Forelimb muscle (tissue), 1 donor: ENCODE measurements at regions not wholly inside any gene's neighbourhood (a gene's known extent, or its start where the extent isn't known, plus 50 kb on each side); places are given as distances from the start of the nearest gene placed in this dataset.
"Not testable (repeated sequence)": the region's sequence is repeated elsewhere in the genome, so short reads cannot be mapped to it uniquely, and the experiment has no call there.

Experiments
- DNase-seq: peaks from one replicate; pipeline ENCODE4 v3.0.0-alpha.2; 2013; ENCODE audit warnings: low read depth

DNA sequence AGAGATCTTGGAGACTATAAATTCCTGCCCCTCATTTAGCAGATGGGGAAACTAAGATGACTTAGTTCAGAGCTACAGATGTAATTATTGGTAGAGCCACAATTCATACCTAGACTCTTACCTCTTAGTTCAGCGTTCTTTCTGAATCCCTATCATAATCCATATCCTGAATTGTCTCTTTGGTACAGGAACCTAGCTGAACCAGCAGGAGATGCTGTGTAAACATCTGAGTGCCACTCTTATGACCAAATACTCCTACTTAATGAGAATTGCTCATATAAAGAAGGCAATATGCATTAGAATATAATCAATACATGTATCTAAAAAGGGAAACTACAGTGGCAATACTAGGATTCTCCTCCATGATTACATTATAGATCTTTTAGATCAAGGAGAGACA lies 459.0 kb downstream of the SIPA1L2 start:
- DNase-seq, result no peak

DNA sequence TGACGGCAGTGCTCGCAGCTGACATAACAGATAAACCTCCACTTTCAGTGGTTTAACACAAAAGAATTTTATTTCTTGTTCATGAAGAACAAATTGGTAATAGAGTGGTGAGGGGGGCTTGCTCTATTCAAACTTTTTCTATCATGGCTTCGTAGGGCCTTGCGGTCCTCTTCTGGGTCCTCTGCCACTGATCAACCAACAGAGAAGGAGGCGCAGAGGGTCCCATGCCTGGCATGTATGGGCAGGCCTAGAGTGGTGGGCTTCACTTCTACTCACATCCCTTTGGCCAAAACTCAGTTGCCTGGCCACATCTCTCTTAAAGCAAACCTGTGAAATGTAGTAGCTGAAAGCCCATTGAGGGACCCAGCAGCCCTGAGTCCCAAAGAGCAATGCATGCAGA lies 460.5 kb downstream of the SIPA1L2 start:
- DNase-seq, result no peak

DNA sequence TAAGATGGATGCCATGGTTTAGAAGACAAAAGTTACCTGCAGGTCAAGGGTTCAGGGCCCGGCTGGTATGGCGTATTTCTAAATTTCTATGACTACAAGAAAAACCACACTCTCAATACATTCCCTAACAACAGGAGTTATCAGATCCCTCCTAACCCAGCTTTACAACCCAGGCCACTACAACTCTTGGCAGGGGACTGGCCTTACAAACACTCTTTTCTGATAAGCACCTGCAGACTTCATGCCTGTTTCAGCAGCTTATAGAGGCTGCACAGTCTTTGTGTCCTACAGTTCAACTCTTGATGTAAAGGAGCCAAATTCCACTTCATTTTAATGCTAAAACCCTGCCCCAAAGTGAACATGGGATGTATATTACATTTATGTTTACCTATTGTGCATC lies 461.4 kb downstream of the SIPA1L2 start:
- no peak for DNase-seq

DNA sequence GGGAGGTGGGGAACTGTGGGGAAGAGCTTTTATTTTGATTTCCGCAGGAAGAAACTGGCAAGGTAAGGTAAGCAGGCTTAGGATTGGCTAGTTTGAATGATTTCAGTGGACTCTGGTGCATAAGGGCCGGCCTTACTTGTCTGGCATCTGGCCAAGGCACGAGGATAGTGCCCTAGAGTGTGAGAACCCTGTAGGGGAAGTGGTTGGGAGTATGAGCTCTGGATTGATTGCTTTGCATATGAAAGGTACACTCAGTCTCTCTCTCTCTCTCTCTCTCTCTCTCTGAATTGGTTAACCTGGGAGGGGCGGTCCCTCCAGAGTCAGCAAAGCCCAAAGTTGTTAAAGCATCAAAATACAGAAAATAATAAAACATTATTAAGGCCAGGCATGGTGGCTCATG lies 463.0 kb downstream of the SIPA1L2 start:
- no peak for DNase-seq

DNA sequence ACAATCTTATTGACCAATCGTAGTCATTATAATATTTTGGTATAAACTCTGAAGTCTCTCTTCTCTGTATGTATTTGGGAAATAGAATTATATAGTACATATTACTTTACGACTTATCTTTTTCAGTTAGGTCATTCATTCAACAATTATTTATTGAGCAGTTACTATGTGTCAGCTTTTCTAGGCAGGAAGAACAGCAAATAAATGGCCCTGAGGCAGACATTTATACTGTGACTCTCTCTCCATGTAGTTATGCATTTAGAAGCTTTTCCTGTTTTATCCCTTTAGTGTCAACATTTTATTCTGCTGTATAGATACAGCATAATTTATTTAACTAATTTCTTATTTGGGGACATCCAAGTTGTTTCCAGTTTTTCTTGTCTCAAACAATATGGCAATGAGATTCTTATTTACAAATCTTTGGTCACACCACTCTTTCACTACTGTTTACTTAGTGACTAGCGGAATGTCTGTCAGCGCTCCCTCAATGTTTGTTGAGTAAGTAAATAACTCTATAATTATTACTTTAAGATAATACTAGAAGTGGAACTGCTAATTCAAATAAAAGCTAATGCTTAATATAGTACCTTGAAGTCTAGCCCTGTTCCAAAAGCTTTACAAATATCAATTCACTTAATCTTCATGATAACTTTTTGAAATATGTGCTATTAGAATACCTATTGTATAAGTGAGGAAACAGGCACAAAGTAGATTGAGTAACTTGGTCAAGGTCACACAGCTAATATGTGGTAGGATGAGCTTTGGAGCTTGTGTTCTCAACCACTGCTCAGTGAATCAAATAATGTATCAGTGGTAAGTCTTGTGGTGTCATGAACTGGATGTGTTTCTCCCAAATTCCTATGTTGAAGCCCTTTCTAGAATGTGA lies 465.6 kb downstream of the SIPA1L2 start:
- no peak for DNase-seq

DNA sequence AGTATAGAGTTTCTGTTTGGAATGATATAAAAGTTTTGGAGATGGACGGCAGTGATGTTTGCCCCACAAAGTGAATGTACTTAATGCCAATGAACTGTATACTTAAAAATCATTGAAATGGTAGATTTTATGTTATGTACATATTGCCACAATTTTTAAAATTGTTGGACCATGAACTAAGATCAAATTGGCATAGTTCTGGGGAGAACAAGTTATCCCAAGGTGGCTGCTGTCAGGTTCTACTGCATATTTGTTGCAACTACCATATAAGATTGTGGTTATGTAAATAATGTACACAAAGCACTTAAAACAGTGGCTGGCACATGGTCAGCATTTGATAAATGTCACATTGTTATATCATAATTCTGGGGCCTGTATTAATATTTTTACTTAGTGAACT lies 466.4 kb downstream of the SIPA1L2 start:
- no peak for DNase-seq

DNA sequence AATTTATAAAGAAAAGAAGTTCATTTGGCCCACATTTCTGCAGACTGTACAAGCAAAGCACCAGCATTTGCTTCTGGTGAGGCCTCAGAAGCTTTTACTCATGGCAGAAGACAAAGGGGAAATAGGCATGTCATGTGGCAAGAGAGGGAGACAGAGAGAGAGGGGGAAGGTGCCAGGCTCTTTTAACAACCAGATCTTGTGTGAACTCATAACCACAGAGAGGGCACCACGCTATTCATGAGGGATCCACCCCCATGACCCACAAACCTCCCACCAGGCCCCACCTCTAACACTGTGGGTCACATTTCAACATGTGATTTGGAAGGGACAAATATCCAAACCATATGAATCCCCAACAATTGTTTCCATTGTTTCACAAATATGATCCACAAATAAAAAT lies 467.9 kb downstream of the SIPA1L2 start:
- no peak for DNase-seq

DNA sequence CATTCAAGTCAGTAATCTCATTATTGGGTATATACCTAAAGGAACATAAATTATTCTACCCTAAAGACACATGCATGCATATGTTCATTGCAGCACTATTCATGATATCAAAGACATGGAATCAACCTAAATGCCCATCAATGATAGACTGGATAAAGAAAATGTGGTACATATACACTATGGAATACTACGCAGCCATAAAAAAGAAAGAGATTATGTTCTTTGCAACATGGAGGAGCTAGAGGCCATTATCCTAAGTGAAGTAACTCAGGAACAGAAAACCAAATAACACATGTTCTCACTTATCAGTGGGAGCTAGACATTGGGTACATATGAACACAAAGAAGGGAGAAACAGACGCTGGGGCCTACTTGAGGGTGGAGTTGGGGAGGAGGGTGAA lies 471.4 kb downstream of the SIPA1L2 start:
- not testable (repeated sequence) for DNase-seq

DNA sequence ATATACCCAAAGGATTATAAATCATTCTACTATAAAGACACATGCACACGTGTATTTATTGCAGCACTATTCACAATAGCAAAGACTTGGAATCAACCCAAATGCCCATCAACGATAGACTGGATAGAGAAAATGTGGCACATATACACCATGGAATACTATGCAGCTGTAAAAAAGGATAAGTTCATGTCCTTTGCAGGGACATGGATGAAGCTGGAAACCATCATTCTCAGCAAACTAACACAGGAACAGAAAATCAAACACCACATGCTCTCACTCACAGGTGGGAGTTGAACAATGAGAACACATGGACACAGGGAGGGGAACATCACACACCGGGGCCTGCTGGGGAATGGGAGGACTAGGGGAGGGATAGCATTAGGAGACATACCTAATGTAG lies 473.9 kb downstream of the SIPA1L2 start:
- not testable (repeated sequence) for DNase-seq

DNA sequence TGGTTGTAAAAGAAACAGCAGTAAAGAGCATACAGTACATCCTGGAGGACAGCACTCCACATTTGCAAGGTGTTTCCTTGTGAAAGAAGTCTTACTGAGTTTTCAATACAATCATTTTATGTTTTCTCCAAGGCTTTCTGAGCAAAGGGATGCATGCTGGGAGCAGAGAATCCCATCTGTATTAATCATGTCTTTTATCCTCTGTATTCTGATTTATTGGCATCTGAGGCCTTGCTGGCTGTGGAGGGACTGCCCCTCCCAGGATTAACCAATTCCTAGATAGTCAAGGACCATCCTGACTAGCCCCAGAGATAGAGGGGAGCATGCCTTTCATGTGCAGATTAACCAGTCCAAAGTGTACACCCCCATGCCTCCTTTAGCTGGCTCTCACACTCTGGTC lies 476.3 kb downstream of the SIPA1L2 start:
- no peak for DNase-seq

DNA sequence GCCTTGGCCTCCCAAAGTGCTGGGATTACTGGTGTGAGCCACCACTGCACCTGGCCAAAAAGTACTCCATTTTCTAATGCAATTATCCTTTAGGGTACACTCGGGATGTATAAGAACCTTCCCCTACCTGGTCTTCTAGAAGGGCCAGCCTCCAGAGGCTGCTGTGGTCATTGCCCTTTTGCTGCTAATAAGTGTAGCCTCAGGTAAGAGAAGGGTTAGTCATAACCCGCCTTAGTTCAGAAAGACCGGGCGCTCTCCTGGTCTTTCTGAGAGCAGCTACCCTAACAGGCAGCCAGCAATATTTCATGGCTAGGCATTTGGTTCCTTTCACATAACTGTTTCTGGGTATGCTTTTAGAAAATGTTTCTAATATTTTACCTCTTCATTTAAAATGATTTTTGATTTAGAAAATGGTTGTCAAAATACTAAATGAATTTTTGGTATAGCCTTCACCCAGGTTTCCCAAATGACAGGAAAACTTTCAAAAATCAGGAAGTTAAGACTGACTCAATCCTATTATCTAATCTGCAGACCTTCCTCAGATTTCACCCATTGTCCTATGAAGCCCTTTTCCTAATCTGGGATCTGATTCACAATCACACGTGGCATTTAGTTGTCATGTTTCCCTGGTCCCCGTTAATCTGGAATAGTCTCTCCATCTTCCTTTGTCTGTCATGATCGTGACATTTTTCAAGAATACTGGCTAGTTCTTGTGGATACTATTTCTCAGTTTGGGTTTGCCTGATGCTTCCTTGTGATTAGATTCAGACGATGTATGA lies 479.0 kb downstream of the SIPA1L2 start:
- no peak for DNase-seq

DNA sequence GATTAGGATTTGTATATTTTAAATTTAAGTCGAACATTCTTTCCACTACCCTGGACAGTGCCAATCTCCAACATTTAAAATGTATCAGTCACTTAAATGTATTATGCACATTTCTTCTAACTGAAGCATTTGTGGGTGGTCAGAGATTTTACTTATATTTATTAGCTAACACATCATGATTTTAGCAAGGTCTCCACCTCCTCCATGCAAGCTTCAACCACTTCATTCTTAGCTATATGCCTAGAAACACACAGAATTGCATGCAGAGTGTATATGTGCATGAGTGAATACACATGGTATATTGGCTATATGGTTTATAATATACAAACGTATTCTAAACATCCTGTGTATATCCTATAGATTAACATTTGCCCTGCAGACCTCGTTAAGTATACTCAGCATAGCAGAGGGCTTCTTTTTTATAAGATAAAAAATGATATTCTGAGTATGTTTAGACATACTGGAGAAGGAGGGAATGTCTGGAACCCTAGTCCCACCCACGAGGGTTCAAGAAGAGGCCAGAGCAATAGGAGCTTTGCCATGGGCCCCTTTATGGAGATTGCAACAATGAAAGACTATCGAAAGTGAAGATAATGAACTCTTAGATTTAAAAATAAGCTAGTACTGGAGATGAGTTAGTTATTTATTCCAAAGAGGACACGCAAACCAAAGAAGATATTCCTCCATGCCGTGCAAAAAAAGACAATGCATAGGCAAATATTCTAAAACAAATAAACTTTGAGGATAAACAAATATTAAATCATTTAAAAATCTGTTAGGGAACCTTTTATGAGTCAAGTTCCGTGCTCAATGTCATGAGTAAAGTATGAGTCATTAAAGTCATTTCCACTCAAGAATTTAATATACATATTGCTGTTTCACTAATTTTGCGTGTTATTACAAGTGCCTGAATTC lies 480.4 kb downstream of the SIPA1L2 start:
- no peak for DNase-seq

DNA sequence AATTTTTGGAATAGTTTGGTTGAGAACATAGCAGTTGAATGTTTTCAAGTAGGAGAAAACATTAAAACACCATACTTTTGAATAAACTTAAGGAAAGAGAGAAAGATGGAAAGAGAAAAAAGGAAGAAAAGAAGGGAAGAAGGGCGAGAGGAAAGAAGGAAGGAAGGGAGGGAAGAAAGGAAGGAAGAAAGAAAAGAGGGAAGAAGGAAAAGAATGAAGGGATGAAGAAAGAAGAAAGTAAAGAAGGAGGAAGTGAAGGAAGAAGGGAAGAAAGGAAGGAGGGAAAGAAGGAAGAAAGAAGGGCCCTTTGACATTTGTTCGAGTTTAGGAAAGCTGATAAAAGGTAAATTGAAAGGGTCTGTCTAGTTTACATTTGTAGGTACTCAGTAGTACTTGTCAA lies 482.7 kb downstream of the SIPA1L2 start:
- no peak for DNase-seq

DNA sequence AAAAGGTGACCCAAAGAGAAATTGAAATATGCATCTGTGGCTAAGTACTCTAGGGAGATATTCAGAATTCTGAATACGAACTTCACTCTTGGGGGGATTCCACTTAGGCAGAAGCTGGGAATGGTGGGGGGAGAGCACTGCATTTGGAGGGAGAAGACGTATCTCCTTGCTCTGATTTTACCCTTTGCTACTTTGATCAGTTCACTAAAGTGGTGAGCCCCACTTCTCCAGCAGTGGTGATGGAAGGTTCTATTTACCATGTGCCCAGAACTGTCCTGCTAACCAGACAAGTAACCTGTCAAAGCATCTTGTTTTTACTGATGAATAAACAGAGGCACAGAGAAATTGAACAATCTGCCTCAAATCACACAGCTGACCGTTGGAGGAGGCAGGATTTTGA lies 483.4 kb downstream of the SIPA1L2 start:
- DNase-seq, result no peak

DNA sequence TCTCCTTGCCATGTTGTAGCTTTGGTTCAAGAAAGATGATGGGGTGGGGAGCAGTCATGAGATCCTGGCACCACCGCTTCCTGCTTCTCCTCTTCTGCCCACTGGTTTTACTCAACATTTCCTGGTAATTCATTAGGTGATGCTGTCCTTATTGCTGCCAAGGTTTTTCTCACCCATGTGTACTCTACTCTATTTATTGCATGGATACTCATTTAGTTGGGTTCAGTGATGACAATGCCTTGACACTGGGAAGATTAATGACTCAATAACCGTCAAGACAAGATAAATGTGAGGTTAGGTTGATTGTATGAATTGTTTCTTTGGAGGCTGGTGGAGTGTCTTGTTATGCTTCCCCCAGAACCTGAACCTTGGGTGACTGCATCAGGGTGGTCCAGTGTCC lies 484.2 kb downstream of the SIPA1L2 start:
- no peak for DNase-seq

DNA sequence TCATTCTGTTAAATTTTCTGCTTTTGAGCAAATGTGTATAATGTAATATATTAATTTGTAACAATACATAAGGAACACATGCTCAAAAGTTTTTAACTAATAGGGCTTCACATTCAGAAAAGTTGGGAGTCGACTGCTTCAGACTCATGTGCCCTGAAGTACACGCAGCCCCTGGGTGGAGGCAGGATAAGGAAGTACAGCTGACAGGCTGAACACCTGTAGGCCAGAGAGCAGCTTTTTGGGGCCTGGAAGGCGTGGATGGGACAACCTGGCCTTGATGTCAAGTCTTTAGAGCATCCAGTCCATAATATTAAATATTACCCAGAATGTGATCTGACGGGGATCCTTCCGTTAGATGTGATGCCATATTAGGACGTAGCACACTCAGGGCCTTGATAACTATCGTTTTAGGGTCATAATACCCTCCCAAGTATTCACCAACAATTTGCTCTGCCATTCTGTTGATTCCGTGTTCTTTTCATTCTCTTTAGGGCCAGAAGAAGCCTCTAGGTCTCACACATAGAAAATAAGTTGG lies 485.2 kb downstream of the SIPA1L2 start:
- no peak for DNase-seq

DNA sequence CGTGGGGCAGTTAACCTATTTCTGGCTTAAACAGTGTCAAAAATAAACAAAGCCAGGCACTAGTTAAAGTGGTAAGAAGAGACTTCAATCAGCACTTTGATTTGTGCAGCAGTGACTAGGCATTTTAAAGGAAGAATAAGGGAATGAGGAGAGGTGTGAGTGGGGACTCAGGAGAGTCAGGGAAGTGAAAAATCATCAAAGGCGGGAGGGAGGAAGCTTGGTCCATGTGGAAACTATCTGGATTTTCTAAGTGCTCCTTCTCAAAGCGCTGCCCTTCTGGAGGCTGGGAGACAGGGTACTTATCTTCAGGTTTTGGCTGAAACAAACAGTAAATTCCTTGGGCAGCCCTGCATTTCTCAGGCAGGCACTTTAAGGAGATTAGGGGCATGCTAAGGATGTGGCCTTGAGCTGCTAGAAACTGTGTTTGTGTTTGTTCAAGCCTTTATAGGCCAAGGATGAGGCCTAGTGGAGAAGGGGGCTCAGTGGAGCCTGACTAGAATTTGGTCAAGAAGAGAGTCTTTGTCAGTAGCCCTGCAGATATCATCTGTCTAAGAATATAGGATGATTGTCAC lies 486.5 kb downstream of the SIPA1L2 start:
- no peak for DNase-seq

DNA sequence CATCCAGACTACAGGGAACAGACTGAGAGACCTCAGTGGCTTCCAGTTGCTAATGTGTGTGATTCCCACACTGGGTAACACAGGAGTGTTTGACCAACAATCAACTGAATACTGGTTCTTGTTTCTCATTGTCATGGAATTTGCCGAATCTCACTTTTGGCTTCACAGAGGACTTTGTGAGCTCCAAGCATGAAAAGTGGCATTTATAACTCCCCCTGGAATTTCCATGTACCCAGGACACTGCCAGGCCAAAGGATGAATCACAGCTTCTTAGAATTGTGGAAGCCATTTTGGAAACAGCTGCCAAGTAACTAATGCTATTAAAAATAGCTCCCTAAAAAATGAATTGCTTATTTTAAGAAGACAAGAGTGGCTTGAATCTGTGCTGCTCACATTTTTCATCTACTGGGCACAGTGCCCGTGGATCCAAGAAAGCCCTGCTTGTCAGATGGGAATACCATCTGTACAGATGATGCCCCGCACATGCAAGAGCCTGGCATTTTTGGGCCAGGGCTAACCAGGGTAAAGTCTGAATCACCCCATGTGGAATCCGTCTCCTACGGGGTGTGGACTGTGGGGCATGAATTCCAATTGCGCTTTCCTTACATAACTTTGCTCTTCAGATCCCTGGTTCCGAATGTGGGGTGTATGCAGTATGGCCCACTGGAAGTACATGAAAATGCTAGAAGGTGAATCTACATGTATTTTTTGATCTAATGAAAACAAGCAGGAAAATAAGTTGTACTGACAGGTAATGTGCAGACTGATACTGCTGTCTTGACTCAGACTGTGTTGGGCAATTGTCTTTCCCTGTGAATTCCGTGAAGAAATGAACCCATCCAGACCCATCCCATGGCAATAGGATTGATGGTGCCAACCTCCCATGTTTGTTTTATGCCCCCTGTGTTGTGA lies 487.3 kb downstream of the SIPA1L2 start:
- peak; percentile 16 for DNase-seq

DNA sequence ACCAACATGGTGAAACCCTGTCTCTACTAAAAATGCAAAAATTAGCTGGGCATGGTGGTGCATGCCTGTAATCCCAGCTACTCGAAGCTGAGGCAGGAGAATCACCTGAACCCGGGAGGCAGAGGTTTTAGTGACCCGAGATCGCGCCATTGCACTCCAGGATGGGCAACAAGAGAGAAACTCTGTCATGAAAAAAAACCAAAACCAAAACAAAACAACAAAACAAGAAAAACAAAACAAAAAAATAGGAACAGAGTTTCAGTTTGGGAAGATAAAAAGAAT lies 488.8 kb downstream of the SIPA1L2 start:
- DNase-seq, result not testable (repeated sequence)

DNA sequence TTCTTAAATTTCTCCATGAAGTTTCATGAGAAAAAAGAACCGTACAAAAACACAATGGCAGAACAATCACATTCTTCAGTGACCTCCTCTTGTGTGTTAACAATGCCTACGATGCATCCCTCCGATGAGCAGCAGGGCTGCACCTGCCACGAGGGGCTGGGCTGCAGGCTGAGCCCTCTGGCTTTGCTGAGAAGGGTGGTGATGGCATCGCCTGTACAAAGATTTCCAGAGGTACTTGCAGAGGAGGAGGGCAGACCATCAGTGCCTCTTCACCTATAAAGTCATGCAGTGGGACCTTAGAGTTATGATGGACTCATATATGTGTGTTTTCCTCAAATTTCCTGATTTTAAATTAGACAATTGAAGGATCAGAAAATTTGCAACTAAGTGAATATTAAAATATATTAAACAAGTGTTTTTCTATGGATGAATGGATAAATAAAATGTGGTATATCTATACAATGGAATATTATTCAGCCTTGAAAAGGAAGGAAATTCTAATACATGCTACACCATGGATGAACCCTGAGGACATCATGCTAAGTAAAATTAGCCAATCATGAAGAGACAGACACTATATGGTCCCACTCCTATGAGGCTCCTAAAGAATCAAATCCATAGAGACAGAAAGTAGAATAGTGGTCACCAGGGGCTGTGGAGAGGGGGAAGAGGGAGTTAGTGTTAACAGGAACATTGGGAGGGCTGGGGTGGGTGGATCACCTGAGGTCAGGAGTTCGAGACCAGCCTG lies 489.3 kb downstream of the SIPA1L2 start:
- no peak for DNase-seq
